Stimulated activated CD4-positive, alpha-beta T cell treated with anti-CD3 and anti-CD28 coated beads, Interleukin-2, amount 100 ng/mL, for 4 hours (primary cell): ENCODE measurements at regions not wholly inside any gene's neighbourhood (a gene's known extent, or its start where the extent isn't known, plus 50 kb on each side); places are given as distances from the start of the nearest gene placed in this dataset.

ENCODE experiments used
- DNase-seq: peaks from one replicate; pipeline ENCODE4 v3.0.0-alpha.2; 2020; ENCODE audit warnings: low read depth

DNA sequence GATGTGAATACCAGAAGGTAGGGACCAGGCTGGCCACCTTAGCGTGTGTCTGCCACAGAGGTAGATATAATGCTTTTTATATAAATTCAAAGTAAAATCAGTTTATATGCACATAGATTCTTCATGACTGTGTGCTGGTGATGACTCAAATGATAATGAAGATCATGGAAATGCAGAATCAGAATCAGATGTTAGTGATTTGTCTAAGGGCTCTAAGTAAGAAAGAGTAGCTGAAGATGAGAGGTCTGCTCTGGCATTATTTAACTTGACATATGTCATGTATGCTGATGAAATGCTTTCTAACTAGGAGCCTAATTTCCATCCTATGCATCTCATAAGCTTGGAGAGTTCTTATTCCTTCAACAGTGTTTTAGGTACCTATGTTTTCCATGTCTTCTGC, 50.3 kb upstream of the DPH6 start:
- DNase-seq = no peak

DNA sequence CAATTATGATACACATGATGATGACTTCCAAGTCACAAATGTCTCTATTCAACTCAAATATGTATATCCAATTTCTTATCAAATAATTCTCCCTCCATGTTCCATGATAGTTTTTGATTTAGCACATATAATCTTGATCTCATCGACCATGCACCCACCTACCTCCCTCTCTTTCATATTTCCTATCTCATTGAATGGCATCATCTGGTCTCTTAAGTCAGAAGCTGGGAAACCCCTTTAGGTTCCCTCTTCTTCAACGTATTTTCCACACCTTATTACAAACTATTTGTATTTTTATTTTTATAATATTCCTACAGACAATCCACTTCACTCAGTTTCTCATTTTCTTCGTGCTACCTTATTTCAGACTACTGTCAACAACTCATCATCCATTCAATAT, 56.9 kb upstream of the DPH6 start:
- no peak for DNase-seq

DNA sequence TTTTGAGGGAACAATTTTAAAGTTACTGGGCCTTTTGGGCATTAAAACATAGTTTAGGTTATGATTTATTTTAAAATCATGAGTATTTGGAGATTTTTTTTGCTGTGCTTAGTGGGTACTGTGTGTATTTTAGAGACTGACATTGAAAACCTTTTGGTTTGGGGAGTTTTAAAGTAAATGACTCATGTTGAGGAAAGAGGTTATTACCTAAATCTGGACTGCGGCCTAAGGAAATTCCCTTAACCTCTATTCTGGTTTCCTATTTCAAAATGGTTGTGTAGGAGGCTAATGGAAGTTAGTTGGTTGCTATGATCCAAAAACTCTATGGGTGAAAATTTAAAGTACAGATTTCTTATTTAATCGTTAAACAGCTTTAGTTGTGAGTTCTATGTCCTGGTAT, 57.3 kb upstream of the DPH6 start:
- DNase-seq = no peak

DNA sequence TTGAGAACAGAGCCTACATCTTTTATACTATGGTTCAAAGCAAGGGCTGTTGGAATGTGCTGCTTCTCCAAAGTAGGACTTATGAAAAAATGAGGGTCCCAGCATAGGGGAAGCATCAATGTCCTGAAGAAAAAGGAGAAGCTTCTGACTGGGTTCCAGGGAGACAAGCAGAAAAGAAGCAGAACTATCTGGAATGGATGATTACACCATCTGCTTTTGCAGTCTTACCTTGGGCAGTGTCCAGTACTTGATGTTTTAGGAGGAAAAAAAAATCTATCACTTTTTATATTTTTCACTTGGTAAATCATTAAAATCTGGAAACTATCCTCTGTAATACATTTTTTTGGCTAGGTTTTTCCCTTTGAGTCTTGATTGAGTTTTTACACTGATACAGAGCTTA, 57.9 kb upstream of the DPH6 start:
- no peak for DNase-seq

DNA sequence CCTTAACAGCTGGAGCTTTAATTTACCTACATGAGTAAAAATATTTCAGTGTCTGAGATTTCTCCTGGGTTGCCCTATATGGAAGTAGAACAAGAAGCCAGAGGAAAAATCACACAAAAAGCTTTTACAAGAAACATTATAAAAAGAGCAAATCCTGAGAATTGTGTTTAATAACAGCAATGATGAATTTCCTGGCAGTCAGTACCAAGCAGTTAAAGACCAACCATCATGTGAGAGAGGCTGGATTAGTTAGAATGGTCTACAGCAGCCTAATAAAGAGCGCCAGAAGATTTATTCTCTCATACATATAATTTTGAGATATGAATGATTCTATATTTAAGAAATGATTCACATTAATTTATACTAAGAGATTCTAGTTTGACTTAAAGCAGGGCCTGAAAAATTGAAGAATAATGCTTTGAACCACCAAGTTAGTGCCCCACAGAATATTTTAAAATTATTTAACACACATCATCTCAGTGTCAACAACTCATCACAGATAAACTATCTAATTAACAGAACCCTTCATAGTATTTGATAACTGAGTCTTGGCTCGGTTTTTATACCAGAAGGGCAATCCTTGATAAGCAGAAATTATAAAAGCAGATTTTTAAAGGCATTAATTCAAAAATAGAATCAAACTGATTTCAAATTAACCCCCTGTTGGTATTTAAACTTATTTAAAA, 59.9 kb upstream of the DPH6 start:
- no peak for DNase-seq

DNA sequence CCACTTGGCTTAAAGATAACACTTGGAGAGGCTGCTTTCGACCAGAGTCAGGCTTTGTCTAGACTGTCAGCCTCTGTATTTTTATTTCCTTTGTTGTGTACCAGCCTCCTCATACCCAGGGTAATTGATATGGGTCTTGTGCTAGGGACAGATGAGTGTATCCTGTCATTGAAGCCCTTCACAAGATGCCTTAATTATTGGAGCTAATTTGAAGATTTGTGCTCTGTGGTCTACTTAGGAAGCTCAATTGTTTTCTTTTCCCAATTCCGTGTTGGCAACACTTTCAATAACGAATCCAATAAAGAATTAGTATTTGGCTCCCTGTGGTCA, 60.5 kb upstream of the DPH6 start:
- DNase-seq = no peak

DNA sequence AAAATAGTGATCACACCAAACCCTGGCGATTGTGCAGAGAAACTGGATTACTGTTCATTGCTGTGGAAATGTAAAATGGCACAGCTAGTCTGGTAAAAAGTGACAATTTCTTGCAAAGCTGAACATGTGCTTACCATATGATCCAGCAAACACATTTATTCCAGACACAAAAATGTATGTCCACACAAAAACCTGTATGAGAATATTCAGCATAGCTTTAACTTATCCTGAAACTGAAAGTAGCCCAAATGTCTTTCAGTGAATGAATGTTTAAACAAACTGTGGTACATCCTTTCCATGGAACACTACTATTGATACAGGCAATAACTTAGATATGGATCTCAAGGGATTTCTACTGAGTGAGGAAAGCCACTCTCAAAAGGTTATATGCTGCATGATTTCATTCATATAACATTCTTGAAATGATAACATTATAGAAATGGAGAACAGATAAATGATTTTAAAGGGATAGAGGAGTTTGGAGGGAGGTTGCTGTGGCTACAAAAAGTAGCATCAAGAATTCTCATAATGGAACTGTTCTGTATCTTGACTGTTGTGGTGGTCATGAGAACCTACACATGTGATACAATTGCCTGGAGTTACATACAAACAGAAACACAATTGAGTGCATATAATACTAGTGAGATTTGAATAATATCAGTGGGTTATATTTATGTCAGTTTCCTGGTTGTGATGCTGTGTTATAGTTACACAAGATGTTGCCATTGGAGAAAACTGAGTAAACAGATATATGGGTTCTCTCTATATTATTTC, 70.7 kb upstream of the DPH6 start:
- no peak for DNase-seq

DNA sequence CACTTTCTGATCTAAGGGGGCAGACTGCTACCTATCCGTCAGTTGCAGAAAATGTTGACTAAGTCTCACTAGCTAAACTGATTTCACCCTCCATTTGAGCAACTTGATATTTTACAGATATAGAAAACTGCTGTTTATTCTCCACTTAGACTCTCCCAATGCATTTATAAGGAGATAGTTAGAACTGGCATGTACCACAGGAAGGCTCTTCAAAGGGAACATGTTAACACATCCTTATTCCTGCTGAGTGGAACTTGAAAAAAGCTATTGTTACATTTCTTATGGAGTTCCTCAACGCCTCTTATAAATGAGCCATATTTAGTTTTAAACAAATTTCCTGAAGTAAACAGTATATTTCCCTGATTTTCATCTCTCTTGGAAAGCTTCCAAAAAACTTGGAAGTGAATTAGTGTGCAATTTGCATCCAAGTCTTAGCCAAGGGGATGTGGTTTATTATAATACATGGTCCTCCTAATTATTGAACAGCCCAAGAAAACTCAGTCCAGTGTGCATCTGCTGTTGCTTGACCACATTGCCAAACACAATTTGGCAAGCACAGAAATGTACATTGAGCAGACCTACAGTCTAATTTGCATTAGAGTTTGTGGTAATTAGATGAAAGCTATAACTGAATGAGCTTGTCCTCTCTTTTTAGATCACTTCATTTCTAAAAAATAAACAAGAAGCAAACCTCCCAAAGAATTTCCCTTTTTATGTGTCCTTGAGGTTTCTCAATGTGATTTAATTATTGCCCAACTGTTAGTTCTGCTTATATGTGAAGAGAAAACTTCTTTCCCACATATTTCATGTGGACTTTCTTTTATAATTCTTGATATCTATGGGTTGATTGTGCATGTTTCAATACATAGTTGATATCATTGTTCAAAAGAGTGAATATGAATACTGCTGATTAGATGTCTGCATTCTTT, 72.6 kb upstream of the DPH6 start:
- DNase-seq = no peak

DNA sequence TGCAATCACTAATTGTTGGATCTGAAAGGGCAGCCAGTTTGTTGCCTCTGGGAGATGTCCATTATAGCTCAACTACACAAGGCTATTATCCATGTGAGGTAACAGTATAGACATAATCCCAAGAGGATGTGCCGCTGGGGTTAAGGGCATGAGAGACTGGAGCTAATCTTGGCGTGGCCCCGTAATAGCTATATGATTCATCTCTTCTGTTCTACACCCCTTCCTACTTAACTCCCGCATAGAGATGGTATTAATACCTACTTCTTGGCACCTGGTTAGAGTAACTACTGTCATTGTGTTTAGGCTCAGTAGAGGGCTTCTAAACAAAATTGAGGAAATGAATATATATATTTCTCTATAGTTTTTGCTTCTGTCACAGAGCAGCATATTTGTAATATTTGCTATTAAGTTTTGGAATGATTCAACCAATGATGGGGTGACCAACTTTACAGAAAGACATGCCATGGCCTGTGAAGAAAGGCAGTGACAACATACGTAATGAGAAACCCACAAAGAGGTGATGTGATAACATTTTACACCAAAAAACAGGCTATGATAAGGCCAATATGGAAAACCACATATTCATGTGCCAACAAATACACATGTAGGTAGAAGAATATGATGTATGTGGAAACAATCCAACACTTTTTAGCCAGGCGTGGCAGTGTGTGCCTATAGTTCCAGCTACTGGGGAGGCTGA, 76.8 kb upstream of the DPH6 start:
- no peak for DNase-seq

DNA sequence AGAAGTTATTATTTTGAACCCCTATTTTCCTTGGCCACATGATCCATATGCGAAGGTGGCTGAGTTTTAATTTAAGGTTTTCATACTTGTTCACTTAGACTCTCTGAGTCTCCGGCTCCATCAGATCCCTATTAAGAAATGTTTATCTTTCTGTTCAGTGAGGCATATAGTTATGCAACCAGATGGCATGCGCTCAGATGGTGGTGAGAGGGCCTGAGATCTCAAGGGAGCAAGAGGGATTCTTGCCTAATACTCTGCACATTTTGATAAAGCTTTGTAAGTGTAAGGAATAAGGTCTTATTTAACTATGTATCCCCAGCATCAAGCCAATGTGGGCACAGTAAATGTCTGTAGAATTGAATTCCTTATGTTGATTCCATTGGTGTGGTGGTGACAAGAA, 78.9 kb upstream of the DPH6 start:
- DNase-seq = no peak

DNA sequence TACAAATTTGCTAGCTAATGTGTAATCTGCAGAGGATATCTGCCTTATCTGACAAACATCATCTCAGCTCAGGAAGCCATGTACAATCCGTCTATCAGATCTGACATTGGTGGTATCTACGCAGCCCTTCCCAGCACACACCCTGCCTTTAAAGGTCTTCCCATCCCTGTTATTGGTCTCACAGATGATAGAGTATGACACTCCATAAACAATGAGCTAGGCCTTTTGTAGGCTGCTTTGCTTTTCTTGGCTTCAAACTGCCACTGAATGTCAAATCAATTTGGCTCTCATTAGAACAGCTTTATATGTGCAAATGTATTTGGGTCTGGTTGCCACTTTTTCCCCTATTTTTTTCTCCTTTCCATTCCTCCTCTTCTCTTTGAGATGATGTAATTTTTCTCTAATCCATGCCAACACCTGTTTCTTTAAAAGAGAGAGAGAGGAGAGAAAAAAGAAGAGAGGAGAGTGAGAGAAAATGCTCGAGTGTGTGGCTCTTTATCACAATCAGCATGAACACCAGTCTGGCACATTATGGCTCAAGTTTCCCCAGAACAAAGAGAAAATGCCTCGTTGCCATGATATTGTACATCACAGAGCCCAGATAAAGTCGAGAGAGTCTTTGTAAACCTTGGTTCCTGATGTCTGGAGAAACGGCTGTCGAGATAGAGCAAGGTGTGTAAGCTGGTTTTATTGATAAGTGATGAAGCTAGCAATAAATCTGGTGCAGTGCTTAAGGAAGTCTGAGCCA, 80.8 kb upstream of the DPH6 start:
- no peak for DNase-seq

DNA sequence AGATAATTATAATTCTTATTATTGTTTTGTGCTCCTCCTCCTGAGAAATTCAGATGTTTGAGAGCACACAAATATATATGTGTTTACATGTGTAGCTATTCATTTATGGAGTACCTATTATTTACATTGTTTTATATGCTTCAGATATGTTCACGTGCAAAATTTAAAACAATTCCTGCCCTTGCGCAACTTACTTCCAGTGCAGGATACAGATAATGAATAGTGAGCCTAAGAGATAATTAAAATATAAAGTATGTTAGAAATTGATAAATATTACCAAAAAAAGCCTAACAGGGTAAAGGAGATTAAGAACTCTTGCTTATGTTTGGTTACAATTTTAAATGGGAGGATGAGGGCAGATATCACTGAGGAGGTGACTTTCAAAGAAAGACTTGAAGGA, 81.7 kb upstream of the DPH6 start:
- DNase-seq = no peak

DNA sequence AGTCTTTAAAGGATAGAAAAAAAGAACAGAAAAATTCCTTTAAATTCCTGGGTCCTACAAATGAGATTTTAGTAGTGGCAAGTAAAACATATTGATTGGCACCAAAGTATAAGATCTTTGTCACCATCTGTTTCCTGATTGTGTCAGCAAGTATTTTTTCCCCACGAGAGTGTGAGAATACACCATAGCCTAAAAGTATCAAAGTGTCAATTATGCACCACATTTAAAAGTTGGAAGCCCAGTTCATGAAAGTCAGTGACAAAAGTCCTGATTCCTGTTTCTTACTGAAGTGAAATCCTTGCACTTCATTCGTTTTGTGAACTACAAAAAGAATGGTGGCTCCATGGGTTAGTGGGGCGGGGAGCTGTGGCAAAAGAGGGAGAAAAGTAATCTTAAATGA, 83.8 kb upstream of the DPH6 start:
- no peak for DNase-seq

DNA sequence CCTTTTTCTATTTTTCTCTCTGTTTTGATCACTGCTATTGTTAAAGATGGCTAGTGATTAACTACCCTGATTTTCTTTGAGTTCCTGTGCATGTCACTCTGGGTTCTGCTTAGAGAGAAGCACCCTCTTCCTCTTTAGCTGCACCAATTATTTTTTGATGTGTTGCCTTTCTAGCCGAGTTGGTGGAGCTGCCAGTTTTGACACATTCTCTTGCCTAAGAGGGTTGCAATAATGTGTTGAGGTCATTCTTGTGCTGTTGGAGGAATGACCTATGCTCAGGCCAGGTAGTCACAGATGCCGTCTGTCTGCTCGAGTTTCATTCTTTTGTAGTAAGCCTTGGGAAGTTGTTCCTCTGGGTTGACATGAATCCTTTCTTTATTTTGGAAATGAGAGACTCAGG, 84.6 kb upstream of the DPH6 start:
- DNase-seq = no peak

DNA sequence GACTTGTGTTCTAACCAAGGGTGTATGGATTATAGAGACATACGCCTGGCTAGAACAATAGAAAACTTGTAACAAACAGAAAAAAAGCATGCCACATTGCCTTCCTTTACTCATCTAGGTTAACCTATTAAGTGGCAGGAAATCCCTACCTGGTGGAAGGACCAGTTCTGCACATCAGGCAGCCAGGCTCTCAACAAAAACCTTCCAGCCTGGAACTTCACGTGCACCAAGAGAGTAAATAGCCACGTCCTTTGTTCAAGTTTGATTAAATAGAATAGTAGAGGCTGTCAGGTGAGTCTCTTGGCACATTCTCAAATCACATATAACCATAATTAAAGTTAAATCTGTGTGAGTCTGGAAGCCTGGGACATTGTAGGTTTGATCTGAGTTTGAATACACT, 85.0 kb upstream of the DPH6 start:
- DNase-seq = no peak

DNA sequence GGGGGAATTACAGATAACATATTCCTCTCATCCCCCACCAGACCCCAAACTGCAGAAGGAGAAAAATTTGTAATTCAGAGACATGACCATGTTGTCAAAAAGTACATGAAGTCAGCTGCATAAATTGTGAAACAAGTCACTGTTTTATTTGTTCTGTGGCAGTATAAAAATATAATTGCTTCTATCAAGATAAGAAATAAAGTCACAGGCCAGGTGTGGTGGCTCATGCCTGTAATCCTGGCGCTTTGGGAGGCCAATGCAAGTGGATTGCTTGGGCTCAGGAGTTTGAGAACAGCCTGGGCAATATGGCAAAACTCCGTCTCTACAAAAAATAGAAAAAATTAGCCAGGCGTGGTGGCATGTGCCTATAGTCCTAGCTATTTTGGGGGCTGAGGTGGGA, 87.7 kb upstream of the DPH6 start:
- no peak for DNase-seq

DNA sequence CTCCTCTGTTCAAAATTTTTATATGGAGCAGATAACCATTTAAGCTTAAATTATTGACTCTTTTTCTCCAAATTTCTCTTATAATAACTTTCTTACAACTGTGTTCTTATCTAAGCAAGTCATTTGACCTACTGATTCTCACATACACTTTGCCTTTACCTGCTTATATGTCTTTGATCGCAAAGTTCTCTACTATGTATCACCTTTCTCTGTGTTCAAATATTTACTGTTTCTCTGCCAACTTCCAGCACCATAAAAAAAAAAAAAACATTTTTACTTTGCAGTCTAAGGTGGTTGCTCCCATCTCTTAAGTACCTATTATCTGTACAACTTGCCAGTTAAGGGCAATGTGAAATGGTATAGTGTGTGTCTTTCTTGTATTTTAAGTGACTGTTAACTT, 100.8 kb upstream of the DPH6 start:
- DNase-seq = no peak

DNA sequence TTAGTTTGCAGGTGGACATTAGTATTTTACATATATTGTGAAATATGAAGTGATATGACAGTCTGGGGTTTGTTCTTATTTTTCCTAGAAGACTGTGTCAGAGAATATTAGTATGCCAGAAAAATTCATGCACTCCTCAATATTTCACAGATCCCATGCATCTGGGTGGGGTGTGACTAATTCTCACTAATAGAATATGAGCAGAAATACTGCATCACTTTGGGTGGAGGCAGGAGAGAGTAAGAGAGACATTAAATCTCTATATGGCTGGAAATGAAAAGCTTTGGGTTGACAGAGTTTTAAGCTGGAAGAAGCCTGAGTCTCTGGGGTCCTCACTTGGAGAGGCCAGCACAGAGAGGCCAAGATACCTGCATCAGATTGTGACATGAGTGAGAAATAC, 101.3 kb upstream of the DPH6 start:
- no peak for DNase-seq

DNA sequence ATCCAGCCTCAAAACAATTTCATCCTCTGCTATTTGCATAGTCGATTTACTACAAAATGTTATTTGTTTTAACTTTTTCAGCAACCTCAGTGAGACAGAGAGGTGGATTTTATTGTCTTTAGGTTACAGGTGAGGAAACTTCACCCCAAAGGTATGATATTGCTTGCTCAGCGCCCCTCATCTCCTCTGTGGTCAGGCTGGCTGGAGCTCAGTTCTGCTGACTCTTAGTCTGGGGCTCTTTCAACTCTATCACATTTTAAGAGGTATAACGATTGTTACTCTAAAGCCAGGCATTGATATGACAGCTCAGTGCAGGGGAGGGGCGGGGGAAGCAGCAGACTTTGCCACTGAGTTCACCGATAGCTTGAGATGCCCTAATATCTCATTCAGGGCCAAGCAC, 103.0 kb upstream of the DPH6 start:
- DNase-seq = no peak

DNA sequence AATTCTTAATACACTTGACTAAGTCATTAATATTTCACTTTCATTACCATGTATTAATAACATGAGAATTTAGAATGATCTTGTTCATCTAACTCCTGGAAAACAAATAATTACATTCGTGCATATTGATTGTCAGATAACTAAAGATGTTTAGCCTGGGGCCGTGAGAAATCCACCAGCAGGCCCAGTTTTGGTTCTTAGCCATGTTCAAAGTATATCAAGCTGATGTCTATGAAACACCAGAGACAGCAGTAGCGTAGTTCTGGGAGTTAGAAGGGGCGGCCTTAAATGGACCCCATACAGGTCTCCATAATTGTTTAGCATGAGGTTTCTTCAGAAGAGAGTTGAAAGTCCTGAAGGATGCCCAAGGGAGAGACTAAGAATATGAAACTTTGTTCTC, 103.6 kb upstream of the DPH6 start:
- no peak for DNase-seq

DNA sequence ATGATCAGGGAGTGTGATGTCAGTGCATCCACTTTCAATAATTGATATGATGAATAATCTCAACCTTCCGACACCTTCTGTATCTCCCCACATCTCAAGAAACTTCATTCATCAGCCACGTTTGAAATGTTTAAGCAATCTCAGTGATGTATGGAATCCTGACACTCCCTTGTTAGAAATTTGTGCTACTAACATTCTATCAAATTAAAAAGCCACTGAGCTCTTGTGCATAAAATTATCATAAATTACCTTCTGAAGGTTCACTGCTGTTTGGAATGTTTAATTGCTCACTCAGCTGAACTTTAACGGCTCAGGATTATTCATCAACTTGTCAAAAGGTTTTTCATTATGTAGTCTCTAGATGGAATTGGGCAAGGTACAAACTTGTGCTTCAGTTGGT, 108.4 kb upstream of the DPH6 start:
- no peak for DNase-seq
